Subcutaneous abdominal adipose tissue (tissue), 5 donors: ENCODE measurements at regions not wholly inside any gene's neighbourhood (a gene's known extent, or its start where the extent isn't known, plus 50 kb on each side); places are given as distances from the start of the nearest gene placed in this dataset.

Experiments used
- H3K27ac ChIP-seq: one replicate; pipeline ENCODE4 v1.7.0; 2013; ENCODE audit warnings: low read depth, mild to moderate bottlenecking, inconsistent platforms, low read length, moderate library complexity
- H3K27me3 ChIP-seq, 5 donors: one replicate each; pipeline ENCODE4 v1.7.0; 2013; ENCODE audit warnings: low read length in 5 of 5, inconsistent platforms in 1 of 5; ENCODE audit not compliant: control insufficient read depth in 5 of 5, insufficient read depth in 4 of 5
- H3K36me3 ChIP-seq, 5 donors: one replicate each; pipeline ENCODE4 v1.7.0; 2013; ENCODE audit warnings: low read length in 5 of 5; ENCODE audit not compliant: control insufficient read depth in 5 of 5, insufficient read depth in 5 of 5
- H3K4me1 ChIP-seq, 5 donors: one replicate each; pipeline ENCODE4 v1.7.0; 2013; ENCODE audit warnings: low read length in 5 of 5, mild to moderate bottlenecking in 3 of 5, moderate library complexity in 1 of 5; ENCODE audit not compliant: control insufficient read depth in 5 of 5, insufficient read depth in 5 of 5
- H3K4me3 ChIP-seq, 5 donors: one replicate each; pipeline ENCODE4 v1.7.0; 2013; ENCODE audit warnings: low read length in 5 of 5, low read depth in 1 of 5
- H3K9ac ChIP-seq, 5 donors: one replicate each; pipeline ENCODE4 v1.7.0; 2013; ENCODE audit warnings: low read length in 5 of 5, mild to moderate bottlenecking in 4 of 5, moderate library complexity in 3 of 5
- H3K9me3 ChIP-seq, 5 donors: one replicate each; pipeline ENCODE4 v1.7.0; 2013; ENCODE audit warnings: low read length in 5 of 5; ENCODE audit not compliant: control insufficient read depth in 5 of 5
- donor health status: healthy.
- donor health status: healthy.
- donor health status: healthy.
- donor health status: healthy.
- donor health status: healthy.

DNA sequence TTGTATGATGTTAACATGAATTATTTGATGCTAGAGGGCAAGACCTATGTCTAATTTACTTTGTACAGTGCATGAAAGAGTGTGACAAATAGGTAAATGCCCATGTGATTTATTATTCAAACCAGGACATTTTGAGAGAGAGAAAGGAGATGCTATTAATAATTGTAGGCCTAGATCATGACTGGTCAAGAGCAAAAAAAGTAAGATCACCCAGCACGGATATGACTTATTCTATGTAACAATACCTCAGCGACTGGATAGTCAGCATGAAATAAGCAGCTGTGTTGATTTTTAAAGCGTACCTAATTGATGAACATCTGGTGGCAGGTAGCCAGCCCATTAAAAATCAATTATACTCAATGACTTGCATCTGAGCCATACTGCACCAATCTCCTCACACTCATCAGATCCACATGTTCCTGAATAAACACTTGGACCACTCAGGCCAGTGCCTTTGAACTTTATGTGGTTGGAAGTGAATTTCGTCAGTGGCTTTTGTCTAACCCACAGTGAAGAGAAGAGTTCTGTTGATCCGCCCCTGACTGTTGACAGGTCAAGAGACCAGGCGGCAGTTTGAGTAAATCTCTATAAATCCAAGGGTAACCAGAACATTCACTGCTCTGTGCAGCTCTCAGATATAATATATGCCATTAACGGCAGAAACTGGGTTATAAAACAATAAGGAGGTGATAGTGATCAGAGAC is 435.3 kb downstream of the MDFIC start:
- H3K4me3 ChIP-seq: no peak overlapping the region
- H3K9me3 ChIP-seq: no peaks in the 10 kb centered on the region
- H3K36me3 ChIP-seq: no peaks in the 10 kb centered on the region
- H3K27ac ChIP-seq: no peak overlapping the region
- H3K27me3 ChIP-seq: no peaks in the 10 kb centered on the region
- no peak overlapping the region for H3K9ac ChIP-seq
- H3K4me1 ChIP-seq: no peaks in the 10 kb centered on the region

- H3K9ac ChIP-seq: no peak overlapping the region
Observed at GRCh38 chr7:115356139-115356746, 434.3 kb downstream of the MDFIC start.

DNA sequence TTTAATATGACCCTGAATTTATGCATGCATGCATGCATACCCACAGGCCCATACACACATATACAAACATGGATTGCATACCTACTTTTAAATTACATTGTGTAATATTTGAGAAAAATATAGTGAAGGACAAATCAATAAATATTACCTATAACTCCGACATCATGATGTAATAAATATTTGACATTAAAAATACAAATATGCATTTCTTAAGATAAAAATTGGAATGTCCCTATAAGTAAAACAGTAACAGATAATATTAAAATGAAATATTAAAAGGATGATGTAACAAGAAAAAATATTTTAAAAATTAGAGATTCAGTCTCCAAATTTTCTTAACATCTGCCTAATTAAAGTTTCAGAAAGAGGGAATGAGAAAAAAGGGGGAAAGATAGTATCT is 433.0 kb downstream of the MDFIC start:
- Histone ChIP-seq H3K36me3 (no peaks in the 10 kb centered on the region), H3K9me3 (no peaks in the 10 kb centered on the region), H3K27ac (no peak overlapping the region), H3K9ac (no peak overlapping the region), H3K27me3 (no peaks in the 10 kb centered on the region), H3K4me1 (no peaks in the 10 kb centered on the region), H3K4me3 (no peak overlapping the region)

More at GRCh38 chr7:115356139-115356746, 434.3 kb downstream of the MDFIC start:
- Histone ChIP-seq H3K4me1 (no peaks in the 10 kb centered on the region), H3K27me3 (no peaks in the 10 kb centered on the region), H3K36me3 (no peaks in the 10 kb centered on the region), H3K4me3 (no peak overlapping the region), H3K9me3 (no peaks in the 10 kb centered on the region), H3K27ac (no peak overlapping the region)

DNA sequence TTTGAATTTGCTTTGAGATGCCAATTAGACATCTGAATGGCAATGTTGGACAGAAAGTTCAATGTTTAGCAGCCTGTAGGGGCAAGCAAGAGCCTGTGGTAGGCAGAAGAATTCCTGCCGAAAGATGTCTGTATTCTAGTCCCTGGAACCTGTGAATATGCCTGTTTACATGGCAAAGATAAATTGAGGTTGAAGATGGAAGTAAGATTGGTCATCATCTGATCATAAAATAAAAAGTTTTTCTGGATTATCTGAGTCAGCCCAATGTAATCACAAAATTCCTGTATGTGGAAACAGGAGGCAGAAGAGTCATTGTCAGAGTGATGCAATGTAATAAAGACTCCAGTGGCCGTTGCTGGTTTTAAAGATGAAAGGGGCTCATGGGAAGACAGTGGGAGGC is 430.5 kb downstream of the MDFIC start:
- H3K4me3 ChIP-seq: no peak overlapping the region
- H3K27me3 ChIP-seq: no peaks in the 10 kb centered on the region
- H3K36me3 ChIP-seq: no peaks in the 10 kb centered on the region
- H3K27ac ChIP-seq: no peak overlapping the region
- H3K4me1 ChIP-seq: peaks cover 0 to 6% (median 0%) of the 10 kb centered on the region in 5 donors
- H3K9me3 ChIP-seq: no peaks in the 10 kb centered on the region
- no peak overlapping the region for H3K9ac ChIP-seq

- Histone ChIP-seq H3K4me1 (peaks cover 0 to 6% (median 0%) of the 10 kb centered on the region in 5 donors), H3K27ac (no peak overlapping the region), H3K27me3 (no peaks in the 10 kb centered on the region), H3K9me3 (no peaks in the 10 kb centered on the region), H3K36me3 (no peaks in the 10 kb centered on the region), H3K9ac (no peak overlapping the region), H3K4me3 (no peak overlapping the region)
Observed at GRCh38 chr7:115350764-115351163, 428.9 kb downstream of the MDFIC start.

DNA sequence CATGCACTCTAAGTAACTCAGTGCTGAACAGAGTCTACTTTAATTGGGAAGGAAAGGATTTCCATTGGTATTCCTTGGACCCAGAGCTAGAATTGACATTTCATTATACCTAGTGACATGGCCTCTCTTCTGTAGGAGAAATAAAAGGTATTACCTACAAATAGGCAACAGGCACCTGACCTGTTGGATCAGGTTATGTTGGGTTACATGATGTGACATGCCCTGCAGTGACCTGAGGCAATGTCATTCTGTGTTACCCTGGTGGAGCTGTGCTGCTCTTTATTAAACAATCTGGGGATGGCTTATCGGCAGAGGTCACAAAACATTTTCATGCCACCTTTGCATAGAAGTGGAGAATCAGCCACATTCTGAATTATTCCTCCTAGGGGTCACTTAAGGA is 427.7 kb downstream of the MDFIC start:
- H3K27ac ChIP-seq: no peak overlapping the region

GRCh38 chr7:115346685-115347084 is 424.8 kb downstream of the MDFIC start:
- Histone ChIP-seq H3K36me3 (no peaks in the 10 kb centered on the region), H3K27ac (no peak overlapping the region), H3K4me3 (no peak overlapping the region), H3K4me1 (peaks cover 0 to 6% (median 0%) of the 10 kb centered on the region in 5 donors), H3K9ac (no peak overlapping the region), H3K27me3 (no peaks in the 10 kb centered on the region), H3K9me3 (no peaks in the 10 kb centered on the region)

More for the DNA sequence above, 427.7 kb downstream of the MDFIC start:
- Histone ChIP-seq H3K9ac (no peak overlapping the region), H3K27me3 (no peaks in the 10 kb centered on the region), H3K4me3 (no peak overlapping the region), H3K9me3 (no peaks in the 10 kb centered on the region), H3K4me1 (peaks cover 0 to 6% (median 0%) of the 10 kb centered on the region in 5 donors), H3K36me3 (no peaks in the 10 kb centered on the region)

GRCh38 chr7:115340828-115341227 is 418.9 kb downstream of the MDFIC start:
- no peak overlapping the region for H3K9ac ChIP-seq
- H3K27ac ChIP-seq: no peak overlapping the region
- H3K4me1 ChIP-seq: no peaks in the 10 kb centered on the region
- H3K27me3 ChIP-seq: no peaks in the 10 kb centered on the region
- no peaks in the 10 kb centered on the region for H3K36me3 ChIP-seq
- H3K4me3 ChIP-seq: no peak overlapping the region
- H3K9me3 ChIP-seq: no peaks in the 10 kb centered on the region

GRCh38 chr7:115338016-115338415 is 416.1 kb downstream of the MDFIC start:
- Histone ChIP-seq H3K27ac (no peak overlapping the region), H3K9ac (no peak overlapping the region), H3K9me3 (no peaks in the 10 kb centered on the region), H3K27me3 (no peaks in the 10 kb centered on the region), H3K4me3 (no peak overlapping the region), H3K4me1 (no peaks in the 10 kb centered on the region), H3K36me3 (no peaks in the 10 kb centered on the region)

DNA sequence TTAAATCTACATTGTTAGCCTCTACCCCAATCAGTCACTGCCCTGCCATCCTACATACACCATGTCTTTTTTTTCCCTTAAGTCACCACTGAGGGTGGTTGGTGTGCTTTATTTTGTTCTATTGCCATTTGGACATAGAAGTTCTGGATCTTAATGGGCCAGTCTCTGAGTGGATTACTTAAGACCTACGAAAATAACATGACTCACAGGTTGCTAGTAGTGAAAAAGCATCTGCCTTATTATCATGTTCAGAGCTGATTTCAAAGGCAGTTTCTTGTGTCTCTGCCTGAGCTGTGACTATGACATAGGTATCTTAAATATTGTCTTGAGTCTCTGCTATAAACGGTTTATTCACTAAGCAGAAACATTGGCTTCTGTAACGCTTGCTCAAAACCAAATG is 410.8 kb downstream of the MDFIC start:
- H3K27me3 ChIP-seq: no peaks in the 10 kb centered on the region
- H3K4me3 ChIP-seq: no peak overlapping the region
- H3K36me3 ChIP-seq: no peaks in the 10 kb centered on the region
- H3K4me1 ChIP-seq: no peaks in the 10 kb centered on the region
- no peak overlapping the region for H3K9ac ChIP-seq
- H3K9me3 ChIP-seq: no peaks in the 10 kb centered on the region
- no peak overlapping the region for H3K27ac ChIP-seq
